K562 (cell line): ENCODE measurements at regions not wholly inside any gene's neighbourhood (a gene's known extent, or its start where the extent isn't known, plus 50 kb on each side); places are given as distances from the start of the nearest gene placed in this dataset.

Experiments used
- ATAC-seq: fragments of 200-7000 bp; cut with Tn5 transposase; 3 replicates; pipeline ENCODE4 v1.9.1; 2020; ENCODE audit warnings: moderate library complexity
- BruUV-seq: library from RNA; stranded (reverse); fragments of 400-500 nt; replicated peaks from 2 replicates; lab custom pipeline; 2021; lab: Mats Ljungman, UMichigan
- CTCF ChIA-PET: fragments of 300-600 bp; formaldehyde crosslinking; extraction: SDS; loops from one replicate; lab custom pipeline; 2021; ENCODE audit warnings: low intra/inter-chr PET ratio; lab: Yijun Ruan, JAX
- POLR2A ChIA-PET: fragments of 300-600, 350-650 bp; sonication (Branson Sonifier 250); formaldehyde crosslinking; extraction: SDS; loops from one replicate; lab custom pipeline; 2021; ENCODE audit warnings: antibody characterized with exemption, inconsistent platforms; lab: Yijun Ruan, JAX
- DNase-seq, 4 experiments: peaks; one replicate each; pipeline versions ENCODE4 v3.0.0 to v3.0.0-alpha.2; 2011 to 2018; ENCODE audit warnings: low spot score in 3 of 4, mixed read lengths in 3 of 4; ENCODE audit errors: extremely low read depth in 1 of 4
- FAIRE-seq: peaks from 2 replicates; lab custom pipeline; 2011; peaks lifted over from hg19 to GRCh38; lab: Jason Lieb, UNC
- H2AFZ ChIP-seq: 2 replicates; pipeline ENCODE4 v1.6.0; 2011; ENCODE audit warnings: low read depth, low read length, control low read depth, inconsistent platforms
- H3K27ac ChIP-seq: fragments of 200-600 bp; 3 replicates; pipeline ENCODE4 v1.8.0; 2011; ENCODE audit warnings: low read depth, mild to moderate bottlenecking, control low read depth, inconsistent platforms, low read length, moderate library complexity, mixed read lengths; ENCODE audit errors: extremely low read depth
- H3K27me3 ChIP-seq, 2 experiments: fragments of 300-600 bp in 1 of 2; 2 replicates in 1 of 2; 3 replicates in 1 of 2; pipeline versions ENCODE4 v1.6.0 to v1.8.0; 2011; ENCODE audit warnings: inconsistent platforms in 2 of 2, low read length in 2 of 2, mild to moderate bottlenecking in 1 of 2, mixed read lengths in 1 of 2, moderate library complexity in 1 of 2; ENCODE audit not compliant: control insufficient read depth in 2 of 2, insufficient read depth in 2 of 2
- H3K36me3 ChIP-seq: fragments of 300-600 bp; 3 replicates; pipeline ENCODE4 v1.8.0; 2011; ENCODE audit warnings: mild to moderate bottlenecking, low read length, inconsistent platforms; ENCODE audit not compliant: control insufficient read depth, insufficient read depth
- H3K4me1 ChIP-seq, 2 experiments: fragments of 200-600 bp in 1 of 2; replicated peaks in 1 of 2; 2 replicates in 1 of 2; 3 replicates in 1 of 2; pipeline versions ENCODE4 v1.5.1 to v1.8.0; 2011; ENCODE audit warnings: inconsistent platforms in 2 of 2, low read length in 2 of 2, mild to moderate bottlenecking in 1 of 2, mixed read lengths in 1 of 2, moderate library complexity in 1 of 2; ENCODE audit not compliant: control insufficient read depth in 2 of 2, insufficient read depth in 2 of 2
- H3K4me2 ChIP-seq: 2 replicates; pipeline ENCODE4 v1.6.1; 2011; ENCODE audit warnings: low read length, control low read depth, inconsistent platforms, mixed read lengths; ENCODE audit not compliant: insufficient read depth
- H3K4me3 ChIP-seq: fragments of 200-600 bp; sonication (generic), shearing (Covaris generic); 2 replicates; pipeline ENCODE4 v1.5.1; 2016; ENCODE audit warnings: control low read depth, inconsistent platforms
- H3K79me2 ChIP-seq: fragments of 200-600 bp; 3 replicates; pipeline ENCODE4 v1.8.0; 2011; ENCODE audit warnings: low read length, inconsistent platforms; ENCODE audit not compliant: control insufficient read depth, insufficient read depth
- H3K9ac ChIP-seq, 2 experiments: 2 replicates each; pipeline versions ENCODE4 v1.6.0 to v1.6.1; 2011; ENCODE audit warnings: low read depth in 2 of 2, low read length in 2 of 2, control low read depth in 1 of 2, inconsistent platforms in 1 of 2, mild to moderate bottlenecking in 1 of 2, mixed read lengths in 1 of 2; ENCODE audit not compliant: insufficient read depth in 1 of 2
- H3K9me1 ChIP-seq: one replicate; pipeline ENCODE4 v1.6.0; 2011; ENCODE audit warnings: inconsistent platforms, mild to moderate bottlenecking, low read length, moderate library complexity; ENCODE audit not compliant: control insufficient read depth, insufficient read depth
- H3K9me3 ChIP-seq: replicated peaks from 2 replicates; pipeline ENCODE4 v1.5.1; 2011; ENCODE audit warnings: low read depth, low read length, inconsistent platforms; ENCODE audit not compliant: control insufficient read depth, insufficient read depth
- H4K20me1 ChIP-seq: replicated peaks from 2 replicates; pipeline ENCODE4 v1.6.1; 2011; ENCODE audit warnings: low read length, inconsistent platforms, mixed read lengths; ENCODE audit not compliant: control insufficient read depth, insufficient read depth
- BRF1 ChIP-seq: IDR thresholded peaks from 3 replicates; pipeline ENCODE4 v1.6.1; 2011; ENCODE audit warnings: borderline replicate concordance, mild to moderate bottlenecking; ENCODE audit not compliant: insufficient read length; ENCODE audit errors: extremely low read depth
- CBX3 ChIP-seq, 2 experiments: IDR thresholded peaks; 1 replicate in 1 of 2; 2 replicates in 1 of 2; pipeline ENCODE4 v1.6.1; 2012; ENCODE audit warnings: inconsistent platforms in 2 of 2, low read length in 2 of 2, borderline replicate concordance in 1 of 2, control low read depth in 1 of 2
- CTBP1 ChIP-seq: fragments of 450-650 bp; IDR thresholded peaks from 2 replicates; pipeline ENCODE4 v1.6.1; 2016; ENCODE audit warnings: borderline replicate concordance
- CTCFL ChIP-seq: IDR thresholded peaks from 2 replicates; pipeline ENCODE4 v1.6.1; 2011; ENCODE audit warnings: borderline replicate concordance, low read depth, mild to moderate bottlenecking, moderate library complexity, low read length; ENCODE audit not compliant: insufficient read depth, poor library complexity, severe bottlenecking
- DNMT1 ChIP-seq: fragments of 450-650 bp; IDR thresholded peaks from 2 replicates; pipeline ENCODE4 v1.6.1; 2016; ENCODE audit warnings: antibody characterized with exemption, mild to moderate bottlenecking
- HMGXB4 ChIP-seq: sonication (generic); formaldehyde crosslinking; IDR thresholded peaks from 2 replicates; pipeline ENCODE4 v1.8.1; 2023; ENCODE audit warnings: mild to moderate bottlenecking, missing genetic modification reagents
- HSF4 ChIP-seq: fragments of 250-450 bp; sonication (Bioruptor Pico); IDR thresholded peaks from 2 replicates; pipeline ENCODE4 v2.1.2; 2022; ENCODE audit warnings: mild to moderate bottlenecking, moderate library complexity, borderline replicate concordance
- MYNN ChIP-seq, 2 experiments: sonication (generic); formaldehyde crosslinking in 1 of 2; IDR thresholded peaks; 2 replicates each; pipeline versions ENCODE4 v1.5.0 to v1.6.1; 2016 to 2020; ENCODE audit warnings: antibody characterized with exemption in 1 of 2, missing genetic modification reagents in 1 of 2
- U2AF2 ChIP-seq: fragments of 200-400 bp; formaldehyde crosslinking; optimal IDR thresholded peaks from 2 replicates; pipeline ENCODE3; 2017; ENCODE audit warnings: low read depth, mild to moderate bottlenecking, low read length
- USF2 ChIP-seq: sonication (generic); formaldehyde crosslinking; IDR thresholded peaks from 2 replicates; pipeline ENCODE4 v1.5.0; 2020; ENCODE audit warnings: missing genetic modification reagents
- XRCC3 ChIP-seq: fragments of 450-650 bp; IDR thresholded peaks from 2 replicates; pipeline ENCODE4 v1.6.1; 2017; ENCODE audit warnings: mild to moderate bottlenecking, moderate library complexity
- ZNF124 ChIP-seq: sonication (generic); formaldehyde crosslinking; IDR thresholded peaks from 2 replicates; pipeline ENCODE4 v1.8.1; 2022; ENCODE audit warnings: missing genetic modification reagents
- ZNF134 ChIP-seq: fragments of 250-450 bp; sonication (Bioruptor Pico); conservative IDR thresholded peaks from 2 replicates; pipeline ENCODE4 v1.4.0; 2020
- ZNF445 ChIP-seq: fragments of 250-450 bp; sonication (Bioruptor Pico); IDR thresholded peaks from 2 replicates; pipeline ENCODE4 v1.4.0; 2020; ENCODE audit warnings: low read depth, mild to moderate bottlenecking, moderate library complexity
- ZNF717 ChIP-seq: fragments of 250-450 bp; sonication (Bioruptor Pico); IDR thresholded peaks from 2 replicates; pipeline ENCODE4 v1.5.0; 2021
- in situ Hi-C: fragments of 300-500 bp; cut with MboI; formaldehyde crosslinking; loops from 4 replicates; pipeline ENCODE4 v1.15.0; 2018; ENCODE audit warnings: inconsistent platforms, mixed read lengths
- intact Hi-C: fragments of 100-400 bp; cut with micrococcal nuclease; formaldehyde crosslinking; loops from 2 replicates; pipeline ENCODE4 v1.14.2; 2022

- TF ChIP-seq ZNF445 (CRISPR knock-in tag) = no peak
Observed at GRCh38 chr4:61044837-61045236, 155.3 kb upstream of the ADGRL3 start (continued).

GRCh38 chr4:61049018-61049417, 151.1 kb upstream of the ADGRL3 start:
- no peaks in the 10 kb centered on the region for H4K20me1 ChIP-seq
- BruUV-seq = no TSS peak
- H3K27me3 ChIP-seq = no peaks in the 10 kb centered on the region
- intact Hi-C loops = no loop called here
- H3K4me1 ChIP-seq = no peaks in the 10 kb centered on the region
- no peaks in the 10 kb centered on the region for H3K9me1 ChIP-seq
- DNase-seq (no peak), ATAC-seq (no peak), FAIRE-seq (no peak)
- no peak overlapping the region for H3K9ac ChIP-seq
- H3K27ac ChIP-seq = no peak overlapping the region
- H3K4me3 ChIP-seq = no peak overlapping the region
- ChIA-PET CTCF (no interaction called here), POLR2A (no interaction called here)
- no peak overlapping the region for H2AFZ ChIP-seq
- no peaks in the 10 kb centered on the region for H3K79me2 ChIP-seq
- no peaks in the 10 kb centered on the region for H3K9me3 ChIP-seq
- H3K4me2 ChIP-seq = no peak overlapping the region
- in situ Hi-C loops = no loop called here
- no peaks in the 10 kb centered on the region for H3K36me3 ChIP-seq
- TF ChIP-seq U2AF2 (no peak), ZNF717 (CRISPR knock-in tag) (no peak), CTCFL (no peak), MYNN (IDR thresholded peaks at IDR 0.05) (no peak), MYNN (CRISPR knock-in tag; IDR thresholded peaks at IDR 0.05) (no peak), XRCC3 (no peak), USF2 (no peak), CTBP1 (no peak), CBX3 (IDR thresholded peaks at IDR 0.05; ENCODE audit: borderline replicate concordance in 1 of 2, low read length in 2 of 2) (no peak), HMGXB4 (CRISPR knock-in tag) (no peak), DNMT1 (no peak), BRF1 (no peak), ZNF124 (CRISPR knock-in tag) (no peak), HSF4 (CRISPR knock-in tag) (no peak), ZNF134 (CRISPR knock-in tag) (no peak)
